Trophoblast cell (in vitro differentiated cells and primary cell): ENCODE measurements at regions not wholly inside any gene's neighbourhood (a gene's known extent, or its start where the extent isn't known, plus 50 kb on each side); places are given as distances from the start of the nearest gene placed in this dataset.

Experiments
- DNase-seq, 2 donors: peaks; one replicate each; pipeline ENCODE4 v3.0.0-alpha.2; 2016
- H2AFZ ChIP-seq: 2 replicates; pipeline ENCODE4 v1.6.1; 2013; ENCODE audit warnings: low read length, moderate library complexity, mild to moderate bottlenecking; ENCODE audit not compliant: insufficient read depth, poor library complexity
- H2AK5ac ChIP-seq: 2 replicates; pipeline ENCODE4 v1.6.1; 2013; ENCODE audit warnings: mild to moderate bottlenecking, low read length
- H2BK120ac ChIP-seq: 2 replicates; pipeline ENCODE4 v1.6.1; 2013; ENCODE audit warnings: low read length, mild to moderate bottlenecking, moderate library complexity; ENCODE audit not compliant: insufficient read depth, poor library complexity
- H2BK12ac ChIP-seq: 2 replicates; pipeline ENCODE4 v1.6.1; 2013; ENCODE audit warnings: mild to moderate bottlenecking, low read length, moderate library complexity
- H2BK5ac ChIP-seq: 2 replicates; pipeline ENCODE4 v1.6.1; 2013; ENCODE audit warnings: low read length, low read depth, moderate library complexity, mild to moderate bottlenecking; ENCODE audit not compliant: poor library complexity
- H3K14ac ChIP-seq: 2 replicates; pipeline ENCODE4 v1.6.1; 2013; ENCODE audit warnings: mild to moderate bottlenecking, low read length
- H3K18ac ChIP-seq: 2 replicates; pipeline ENCODE4 v1.6.1; 2013; ENCODE audit warnings: mild to moderate bottlenecking, low read length
- H3K23ac ChIP-seq: 2 replicates; pipeline ENCODE4 v1.6.1; 2013; ENCODE audit warnings: low read length
- H3K27ac ChIP-seq: 2 replicates; pipeline ENCODE4 v1.5.1; 2013; ENCODE audit warnings: low read depth, mild to moderate bottlenecking, inconsistent platforms, low read length, moderate library complexity
- H3K27me3 ChIP-seq: 2 replicates; pipeline ENCODE4 v1.6.1; 2013; ENCODE audit warnings: inconsistent platforms, mild to moderate bottlenecking, low read length, moderate library complexity; ENCODE audit not compliant: insufficient read depth
- H3K36me3 ChIP-seq, 2 experiments: 1 replicate in 1 of 2; 2 replicates in 1 of 2; pipeline ENCODE4 v1.6.1; 2013; ENCODE audit warnings: low read length in 2 of 2, mild to moderate bottlenecking in 2 of 2, moderate library complexity in 1 of 2; ENCODE audit not compliant: insufficient read depth in 2 of 2, control insufficient read depth in 1 of 2
- H3K4ac ChIP-seq: 2 replicates; pipeline ENCODE4 v1.6.1; 2013; ENCODE audit warnings: low read depth, mild to moderate bottlenecking, low read length, moderate library complexity
- H3K4me1 ChIP-seq, 2 experiments: 1 replicate in 1 of 2; 2 replicates in 1 of 2; pipeline ENCODE4 v1.6.1; 2013; ENCODE audit warnings: low read length in 2 of 2, mild to moderate bottlenecking in 2 of 2, moderate library complexity in 1 of 2; ENCODE audit not compliant: insufficient read depth in 2 of 2, control insufficient read depth in 1 of 2
- H3K4me2 ChIP-seq: 2 replicates; pipeline ENCODE4 v1.6.1; 2013; ENCODE audit warnings: inconsistent platforms, mild to moderate bottlenecking, low read length, moderate library complexity
- H3K4me3 ChIP-seq: 2 replicates; pipeline ENCODE4 v1.5.1; 2013; ENCODE audit warnings: mild to moderate bottlenecking, low read depth, low read length, inconsistent platforms
- H3K79me1 ChIP-seq: one replicate; pipeline ENCODE4 v1.6.1; 2013; ENCODE audit warnings: low read length
- H3K79me2 ChIP-seq: 2 replicates; pipeline ENCODE4 v1.6.1; 2013; ENCODE audit warnings: low read length, mild to moderate bottlenecking; ENCODE audit not compliant: control insufficient read depth, insufficient read depth, poor library complexity
- H3K9ac ChIP-seq: 2 replicates; pipeline ENCODE4 v1.6.1; 2013; ENCODE audit warnings: mild to moderate bottlenecking, low read length
- H3K9me3 ChIP-seq: 2 replicates; pipeline ENCODE4 v1.6.1; 2013; ENCODE audit warnings: low read depth, mild to moderate bottlenecking, control low read depth, inconsistent platforms, low read length; ENCODE audit not compliant: insufficient read depth
- H4K12ac ChIP-seq: 2 replicates; pipeline ENCODE4 v1.6.1; 2013; ENCODE audit warnings: low read depth, mild to moderate bottlenecking, low read length, moderate library complexity
- H4K8ac ChIP-seq: 2 replicates; pipeline ENCODE4 v1.6.1; 2013; ENCODE audit warnings: low read depth, mild to moderate bottlenecking, low read length, moderate library complexity
- H4K91ac ChIP-seq: one replicate; pipeline ENCODE4 v1.6.1; 2013; ENCODE audit warnings: low read depth, mild to moderate bottlenecking, low read length, moderate library complexity
- WGBS: extraction: QIAGEN DNeasy Blood & Tissue Kit; methylation state at CpG from one replicate; pipeline ENCODE4 v1.1.7; 2013; ENCODE audit warnings: missing lambda C conversion rate; ENCODE audit not compliant: insufficient read length, insufficient coverage; ENCODE audit errors: extremely low coverage; 5-methylcytosine and 5-hydroxymethylcytosine counted together

- no peak overlapping the region for H2BK5ac ChIP-seq
- DNase-seq = no peak
- no peak overlapping the region for H2AFZ ChIP-seq
- H3K4me3 ChIP-seq = no peak overlapping the region
- no peak overlapping the region for H4K91ac ChIP-seq
- no peak overlapping the region for H3K4ac ChIP-seq
- no peak overlapping the region for H4K12ac ChIP-seq
- no peaks in the 10 kb centered on the region for H3K27me3 ChIP-seq
- no peak overlapping the region for H2BK120ac ChIP-seq
- no peak overlapping the region for H4K8ac ChIP-seq
- no peak overlapping the region for H3K23ac ChIP-seq
- H3K27ac ChIP-seq = no peak overlapping the region
- no peak overlapping the region for H3K4me2 ChIP-seq
- no peaks in the 10 kb centered on the region for H3K4me1 ChIP-seq
- H3K36me3 ChIP-seq = no peaks in the 10 kb centered on the region
- H3K18ac ChIP-seq = no peak overlapping the region
- H3K79me2 ChIP-seq = no peaks in the 10 kb centered on the region
- H2AK5ac ChIP-seq = no peak overlapping the region
- no peak overlapping the region for H3K9ac ChIP-seq
- no CpG with 5 or more reads among the region's 1 CpG for WGBS
- H3K9me3 ChIP-seq = no peaks in the 10 kb centered on the region
- H2BK12ac ChIP-seq = no peak overlapping the region
- H3K79me1 ChIP-seq = no peaks in the 10 kb centered on the region
- no peak overlapping the region for H3K14ac ChIP-seq
Measured at GRCh38 chrX:149255860-149256259, 249.2 kb downstream of the IDS start.

GRCh38 chrX:149248073-149248625 is 257.0 kb downstream of the IDS start:
- Histone ChIP-seq H3K79me1 (no peaks in the 10 kb centered on the region), H2AK5ac (no peak overlapping the region), H4K12ac (no peak overlapping the region), H3K79me2 (no peaks in the 10 kb centered on the region), H4K91ac (no peak overlapping the region), H3K36me3 (no peaks in the 10 kb centered on the region), H3K9ac (no peak overlapping the region), H3K18ac (no peak overlapping the region), H2AFZ (no peak overlapping the region), H3K9me3 (no peaks in the 10 kb centered on the region), H3K4me3 (no peak overlapping the region), H3K4me2 (no peak overlapping the region), H3K4ac (no peak overlapping the region), H2BK120ac (no peak overlapping the region), H3K4me1 (no peaks in the 10 kb centered on the region), H3K14ac (no peak overlapping the region), H2BK12ac (no peak overlapping the region), H2BK5ac (no peak overlapping the region), H4K8ac (no peak overlapping the region), H3K27me3 (no peaks in the 10 kb centered on the region), H3K27ac (no peak overlapping the region), H3K23ac (no peak overlapping the region)
- WGBS = no CpG with 5 or more reads among the region's 3 CpGs
- no peak for DNase-seq

- Histone ChIP-seq H3K4me3 (no peak overlapping the region), H3K79me2 (no peaks in the 10 kb centered on the region), H3K18ac (no peak overlapping the region), H2BK120ac (no peak overlapping the region), H3K14ac (no peak overlapping the region), H3K23ac (no peak overlapping the region), H2BK12ac (no peak overlapping the region), H3K27ac (no peak overlapping the region), H3K9me3 (no peaks in the 10 kb centered on the region), H3K27me3 (no peaks in the 10 kb centered on the region), H4K12ac (no peak overlapping the region), H3K4me1 (no peaks in the 10 kb centered on the region), H3K9ac (no peak overlapping the region), H3K4ac (no peak overlapping the region), H4K8ac (no peak overlapping the region), H3K79me1 (no peaks in the 10 kb centered on the region), H2AK5ac (no peak overlapping the region), H2BK5ac (no peak overlapping the region), H3K4me2 (no peak overlapping the region), H4K91ac (no peak overlapping the region), H3K36me3 (no peaks in the 10 kb centered on the region), H2AFZ (no peak overlapping the region)
- no CpG with 5 or more reads among the region's 2 CpGs for WGBS
- no peak for DNase-seq
Measured at GRCh38 chrX:149230689-149231088, 274.4 kb downstream of the IDS start.

GRCh38 chrX:149223854-149224253 is 281.3 kb downstream of the IDS start:
- Histone ChIP-seq H3K79me1 (no peaks in the 10 kb centered on the region), H2BK12ac (no peak overlapping the region), H3K23ac (no peak overlapping the region), H2AK5ac (no peak overlapping the region), H3K27me3 (no peaks in the 10 kb centered on the region), H3K18ac (no peak overlapping the region), H2BK5ac (no peak overlapping the region), H3K4me2 (no peak overlapping the region), H3K36me3 (no peaks in the 10 kb centered on the region), H3K14ac (no peak overlapping the region), H3K27ac (no peak overlapping the region), H3K9me3 (no peaks in the 10 kb centered on the region), H3K4ac (no peak overlapping the region), H2BK120ac (no peak overlapping the region), H4K12ac (no peak overlapping the region), H4K91ac (no peak overlapping the region), H4K8ac (no peak overlapping the region), H2AFZ (no peak overlapping the region), H3K79me2 (no peaks in the 10 kb centered on the region), H3K4me1 (no peaks in the 10 kb centered on the region), H3K4me3 (no peak overlapping the region), H3K9ac (no peak overlapping the region)
- no peak for DNase-seq
- no CpG with 5 or more reads among the region's 2 CpGs for WGBS
